ENCODE measurements at regions not wholly inside any gene's neighbourhood (a gene's known extent, or its start where the extent isn't known, plus 50 kb on each side); places are given as distances from the start of the nearest gene placed in this dataset.
"Not testable (repeated sequence)": the region's sequence is repeated elsewhere in the genome, so short reads cannot be mapped to it uniquely, and the experiment has no call there.

DNA sequence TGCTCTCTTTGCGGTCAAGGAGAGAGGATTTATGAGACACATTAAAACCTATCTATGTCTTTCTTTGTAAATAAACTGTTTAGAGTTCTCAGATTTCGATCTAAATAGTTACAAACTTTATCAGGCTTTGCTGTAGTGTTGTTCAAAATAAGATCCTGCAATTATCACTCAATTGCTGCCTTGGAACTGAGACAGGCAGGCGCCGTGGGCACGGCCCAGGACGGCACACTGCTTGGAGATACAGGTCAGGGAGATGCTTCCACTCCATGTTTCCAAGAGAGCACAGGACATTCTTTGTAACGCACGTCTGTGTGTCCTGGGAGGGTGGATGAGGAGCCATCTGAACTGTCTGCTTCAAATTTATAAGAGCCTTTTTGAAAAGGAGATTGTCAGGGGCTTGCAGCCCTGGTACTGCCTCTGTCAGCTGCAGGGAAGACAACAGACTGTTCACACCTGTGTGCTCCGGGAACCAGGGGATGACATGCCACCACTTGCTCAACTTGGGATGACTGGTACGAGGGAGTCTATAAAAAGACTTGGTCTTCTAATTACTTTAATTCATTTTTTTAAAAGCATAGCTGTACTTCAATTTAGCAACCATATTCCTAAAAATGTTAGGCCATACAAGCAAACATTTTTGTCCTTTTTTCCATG is 472.9 kb upstream of the RUNX1 start:
- TF ChIP-seq CTCF (conservative IDR thresholded peaks at IDR 0.05; ENCODE audit: low read length), result no peak

GRCh38 chr21:35521293-35521692 is 472.2 kb upstream of the RUNX1 start:
- no peak for DNase-seq (ENCODE audit: low read depth)
- H3K4me3 ChIP-seq (ENCODE audit: low read length), result no peak overlapping the region
- TF ChIP-seq CTCF (conservative IDR thresholded peaks at IDR 0.05; ENCODE audit: low read length), result no peak

More for the DNA sequence above, 472.9 kb upstream of the RUNX1 start:
- DNase-seq (ENCODE audit: low read depth), result no peak
- no peak overlapping the region for H3K4me3 ChIP-seq (ENCODE audit: low read length)

- DNase-seq (ENCODE audit: low read depth), result no peak
- no peak for TF ChIP-seq CTCF (conservative IDR thresholded peaks at IDR 0.05; ENCODE audit: low read length)
- H3K4me3 ChIP-seq (ENCODE audit: low read length), result no peak overlapping the region
Observed at GRCh38 chr21:35520856-35521255, 471.8 kb upstream of the RUNX1 start.

DNA sequence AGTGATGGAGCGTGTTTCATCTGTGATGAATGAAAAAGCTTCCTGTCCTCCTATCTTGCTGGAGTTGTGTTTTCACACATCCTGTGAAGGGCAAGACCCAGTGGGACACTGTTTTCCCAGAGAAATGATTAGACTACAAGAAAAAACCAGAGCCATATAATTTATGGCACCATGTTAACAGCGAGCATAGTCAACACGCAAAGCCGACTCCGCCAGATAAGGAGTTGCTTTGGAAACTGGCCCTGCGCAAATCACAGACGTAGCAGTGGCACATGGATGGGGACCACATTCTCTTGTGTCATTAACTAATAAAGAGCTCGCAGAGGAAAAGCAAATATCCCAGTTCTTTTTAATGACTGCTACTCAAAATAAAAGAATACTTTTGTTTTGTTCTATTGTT is 471.2 kb upstream of the RUNX1 start:
- no peak overlapping the region for H3K4me3 ChIP-seq (ENCODE audit: low read length)
- no peak for DNase-seq (ENCODE audit: low read depth)
- TF ChIP-seq CTCF (conservative IDR thresholded peaks at IDR 0.05; ENCODE audit: low read length), result no peak

DNA sequence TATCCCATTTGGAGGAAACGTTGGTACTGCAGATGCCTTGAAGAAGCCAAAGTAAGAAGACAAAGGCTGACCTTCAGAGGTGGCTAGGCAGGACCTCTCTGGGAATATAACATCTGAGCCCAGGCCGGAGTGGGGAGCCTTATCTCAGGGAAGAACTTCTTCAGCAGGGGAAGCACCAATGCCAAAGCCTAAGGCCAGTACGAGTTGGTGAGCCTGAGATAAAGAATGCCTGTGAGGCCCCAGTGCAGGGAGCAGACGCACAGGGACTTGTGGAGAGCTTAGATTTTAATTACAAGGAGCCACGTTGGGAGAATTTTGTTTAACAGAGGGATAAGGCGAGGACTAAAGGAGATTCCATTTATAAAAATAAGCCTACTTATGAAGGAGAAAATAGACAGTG is 468.8 kb upstream of the RUNX1 start:
- H3K4me3 ChIP-seq (ENCODE audit: low read length), result no peak overlapping the region
- no peak for DNase-seq (ENCODE audit: low read depth)
- no peak for TF ChIP-seq CTCF (conservative IDR thresholded peaks at IDR 0.05; ENCODE audit: low read length)

DNA sequence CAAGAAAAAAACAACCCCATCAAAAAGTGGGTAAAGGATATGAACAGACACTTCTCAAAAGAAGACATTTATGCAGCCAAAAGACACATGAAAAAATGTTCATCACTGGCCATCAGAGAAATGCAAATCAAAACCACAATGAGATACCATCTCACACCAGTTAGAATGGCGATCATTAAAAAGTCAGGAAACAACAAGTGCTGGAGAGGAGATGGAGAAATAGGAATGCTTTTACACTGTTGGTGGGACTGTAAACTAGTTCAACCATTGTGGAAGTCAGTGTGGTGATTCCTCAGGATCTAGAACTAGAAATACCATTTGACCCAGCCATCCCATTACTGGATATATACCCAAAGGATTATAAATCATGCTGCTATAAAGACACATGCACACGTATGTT is 467.2 kb upstream of the RUNX1 start:
- DNase-seq (ENCODE audit: low read depth); H3K4me3 ChIP-seq (ENCODE audit: low read length): not testable (repeated sequence)

GRCh38 chr21:35512346-35512745 is 463.2 kb upstream of the RUNX1 start:
- peak; percentile 73 for DNase-seq (ENCODE audit: low read depth)
- no peak for TF ChIP-seq CTCF (conservative IDR thresholded peaks at IDR 0.05; ENCODE audit: low read length)
- no peak overlapping the region for H3K4me3 ChIP-seq (ENCODE audit: low read length)
